GM21367 (cell line): ENCODE measurements at regions not wholly inside any gene's neighbourhood (a gene's known extent, or its start where the extent isn't known, plus 50 kb on each side); places are given as distances from the start of the nearest gene placed in this dataset.
"Not testable (repeated sequence)": the region's sequence is repeated elsewhere in the genome, so short reads cannot be mapped to it uniquely, and the experiment has no call there.

Experiments used
- ATAC-seq: cut with Tn5 transposase; IDR thresholded peaks from one replicate; pipeline ENCODE4 v1.9.1; 2021; ENCODE audit not compliant: unreplicated experiment

GRCh38 chr3:35045118-35045517 is 594.2 kb upstream of the ARPP21 start:
- ATAC-seq: no peak

GRCh38 chr3:35064761-35065160 is 574.6 kb upstream of the ARPP21 start:
- no peak for ATAC-seq

- ATAC-seq: no peak
These were observed 573.4 kb upstream of the ARPP21 start for GRCh38 chr3:35065891-35066290.

GRCh38 chr3:35067750-35068149 is 571.6 kb upstream of the ARPP21 start:
- ATAC-seq: no peak

- ATAC-seq: no peak
These were observed 569.2 kb upstream of the ARPP21 start for GRCh38 chr3:35070088-35070487.

GRCh38 chr3:35071772-35072171 is 567.6 kb upstream of the ARPP21 start:
- ATAC-seq: no peak

- ATAC-seq: no peak
These were observed 560.5 kb upstream of the ARPP21 start for GRCh38 chr3:35078780-35079179.

GRCh38 chr3:35079403-35079802 is 559.9 kb upstream of the ARPP21 start:
- no peak for ATAC-seq

GRCh38 chr3:35081899-35082298 is 557.4 kb upstream of the ARPP21 start:
- no peak for ATAC-seq

- ATAC-seq: no peak
These were observed 550.4 kb upstream of the ARPP21 start for GRCh38 chr3:35088943-35089342.

GRCh38 chr3:35114686-35115085 is 524.6 kb upstream of the ARPP21 start:
- ATAC-seq: no peak

GRCh38 chr3:35120026-35120425 is 519.3 kb upstream of the ARPP21 start:
- no peak for ATAC-seq

- no peak for ATAC-seq
These were observed 501.7 kb upstream of the ARPP21 start for GRCh38 chr3:35137612-35138011.

- ATAC-seq: no peak
These were observed 497.9 kb upstream of the ARPP21 start for GRCh38 chr3:35141406-35141805.

GRCh38 chr3:35144011-35144410 is 495.3 kb upstream of the ARPP21 start:
- no peak for ATAC-seq

- ATAC-seq: not testable (repeated sequence)
These were observed 492.9 kb upstream of the ARPP21 start for GRCh38 chr3:35146256-35147035.

GRCh38 chr3:35183927-35184675 is 455.2 kb upstream of the ARPP21 start:
- ATAC-seq: no peak

- ATAC-seq: no peak
These were observed 454.6 kb upstream of the ARPP21 start for GRCh38 chr3:35184775-35185174.

GRCh38 chr3:35187908-35188307 is 451.4 kb upstream of the ARPP21 start:
- no peak for ATAC-seq

- ATAC-seq: no peak
These were observed 444.7 kb upstream of the ARPP21 start for GRCh38 chr3:35194666-35195065.

- no peak for ATAC-seq
These were observed 440.5 kb upstream of the ARPP21 start for GRCh38 chr3:35198857-35199256.

GRCh38 chr3:35200056-35200455 is 439.3 kb upstream of the ARPP21 start:
- ATAC-seq: no peak
